Ovary (tissue), 7 donors: ENCODE measurements at regions not wholly inside any gene's neighbourhood (a gene's known extent, or its start where the extent isn't known, plus 50 kb on each side); places are given as distances from the start of the nearest gene placed in this dataset.

Source experiments
- DNase-seq, 5 donors: peaks; one replicate each; pipeline ENCODE4 v3.0.0-alpha.2; 2019 to 2020
- H3K27ac ChIP-seq, 2 donors: fragments of 200-600 bp; one replicate each; pipeline versions ENCODE4 v1.5.1 to v1.8.0; 2019 to 2022
- H3K27me3 ChIP-seq: fragments of 200-600 bp; one replicate; pipeline ENCODE4 v1.8.0; 2022
- H3K36me3 ChIP-seq: fragments of 200-600 bp; sonication (generic); one replicate; pipeline ENCODE4 v1.5.1; 2019
- H3K4me1 ChIP-seq: one replicate; pipeline ENCODE4 v1.8.1; 2013; ENCODE audit warnings: mild to moderate bottlenecking, moderate library complexity; ENCODE audit not compliant: insufficient read depth
- H3K4me3 ChIP-seq: fragments of 200-600 bp; sonication (generic); one replicate; pipeline ENCODE4 v1.5.1; 2017
- H3K9me3 ChIP-seq, 2 donors: fragments of 200-600 bp in 1 of 2; sonication (generic) in 1 of 2; one replicate each; pipeline versions ENCODE4 v1.5.1 to v1.8.1; 2013 to 2019; ENCODE audit warnings: mild to moderate bottlenecking in 1 of 2, moderate library complexity in 1 of 2
- CTCF ChIP-seq, 3 donors: fragments of 450-650 bp in 2 of 3; fragments of 200-600 bp in 1 of 3; IDR thresholded peaks; one replicate each; pipeline versions ENCODE4 v1.5.1 to v1.8.0; 2016 to 2022; ENCODE audit warnings: antibody characterized with exemption in 3 of 3, mild to moderate bottlenecking in 1 of 3
- EP300 ChIP-seq: sonication (generic); formaldehyde crosslinking; IDR thresholded peaks from one replicate; pipeline ENCODE4 v1.6.1; 2017; ENCODE audit warnings: antibody characterized with exemption
- POLR2A ChIP-seq: fragments of 450-650 bp; IDR thresholded peaks from one replicate; pipeline ENCODE4 v1.6.1; 2017; ENCODE audit warnings: antibody characterized with exemption, mild to moderate bottlenecking, moderate library complexity
- WGBS, 3 donors: extraction: QIAGEN DNeasy Blood & Tissue Kit in 1 of 3; methylation state at CpG; one replicate each; pipeline versions ENCODE4 v1.1.5 to v1.1.7; 2013 to 2017; 5-methylcytosine and 5-hydroxymethylcytosine counted together
- intact Hi-C, 4 donors: fragments of 100-400 bp; cut with DNase I; formaldehyde crosslinking; loops; one replicate each; pipeline versions ENCODE4 v1.11.0 to v1.15.1; 2022 to 2023
- donor health status: DM: no; HTN: no; CAD: no; lungs with moderate emphysema.
- donor health status: DM: no; HTN: no; CAD: no.
- donor health status: Bipolar disorder and iron deficiency.
- donor health status: DM: no; HTN: no; CAD: no.
- donor health status: DM: yes; HTN: yes; CAD: no.

DNA sequence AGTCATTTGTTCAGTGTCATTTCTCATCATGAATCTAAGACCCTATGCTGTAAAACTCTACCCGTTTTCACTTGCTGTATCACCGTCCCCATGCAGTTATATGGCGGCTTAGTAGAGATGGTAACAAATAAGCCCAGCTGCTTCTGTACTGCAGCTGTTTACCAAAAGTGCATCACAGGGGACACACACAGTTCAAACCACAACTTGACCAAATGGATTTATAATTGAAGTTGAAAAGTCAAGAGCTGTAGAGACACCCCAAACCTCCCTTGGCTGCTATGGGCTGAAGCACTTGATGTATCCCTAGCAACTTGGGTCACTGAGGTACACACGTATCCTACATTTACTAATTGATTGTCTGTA lies 219.0 kb upstream of the FGF13 start:
- Histone ChIP-seq H3K27me3 (no peaks in the 10 kb centered on the region), H3K36me3 (no peaks in the 10 kb centered on the region), H3K9me3 (no peaks in the 10 kb centered on the region), H3K27ac (no peak overlapping the region), H3K4me3 (no peak overlapping the region), H3K4me1 (no peaks in the 10 kb centered on the region)
- TF ChIP-seq POLR2A (no peak), CTCF (IDR thresholded peaks at IDR 0.05) (no peak), EP300 (no peak)
- WGBS, 3 donors, result 69 to 81% (median 74%) methylated on average over 4 of the region's 4 CpGs
- no peak for DNase-seq
- intact Hi-C loops, result no loop called here

GRCh38 chrX:138929926-138930582 lies 218.5 kb upstream of the FGF13 start:
- TF ChIP-seq POLR2A (no peak), CTCF (IDR thresholded peaks at IDR 0.05) (no peak), EP300 (no peak)
- Histone ChIP-seq H3K4me1 (no peaks in the 10 kb centered on the region), H3K27ac (no peak overlapping the region), H3K4me3 (no peak overlapping the region), H3K27me3 (no peaks in the 10 kb centered on the region), H3K36me3 (no peaks in the 10 kb centered on the region), H3K9me3 (no peaks in the 10 kb centered on the region)
- DNase-seq, result no peak
- WGBS, 3 donors, result 41 to 48% (median 42%) methylated on average over 4 of the region's 4 CpGs
- intact Hi-C loops, result no loop called here

DNA sequence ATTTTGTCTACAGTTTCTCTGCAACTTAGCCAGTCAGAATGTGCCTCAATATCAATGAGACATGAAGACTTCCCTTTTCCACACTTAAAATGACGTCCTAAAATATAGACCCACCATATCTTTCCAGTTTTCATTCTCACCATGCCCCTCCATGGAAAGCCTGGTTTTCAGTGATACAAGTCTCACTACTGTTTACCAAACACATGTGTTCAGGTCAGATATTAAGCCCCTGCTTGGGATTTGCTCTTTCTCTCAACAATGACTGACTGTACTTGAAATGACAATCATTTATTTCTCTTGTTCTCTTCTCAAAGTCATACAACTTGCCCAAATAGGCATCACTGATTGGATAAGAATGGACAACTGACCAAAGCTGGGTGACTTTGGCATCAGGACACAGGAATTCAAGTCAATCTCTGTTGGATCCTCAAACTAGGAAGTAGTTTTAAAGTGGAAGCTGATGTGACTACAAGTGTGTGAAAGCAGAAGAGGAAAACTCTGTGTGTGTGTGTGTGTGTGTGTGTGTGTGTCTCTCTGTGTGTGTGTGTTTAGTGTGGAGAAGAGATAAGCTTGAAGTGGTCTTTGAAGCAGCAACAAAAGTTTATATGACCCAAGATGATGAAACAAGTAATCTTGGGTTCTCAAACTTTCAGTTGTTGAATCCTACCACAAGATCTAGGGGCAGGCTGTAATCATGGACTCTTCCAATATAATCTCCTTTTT lies 217.4 kb upstream of the FGF13 start:
- Histone ChIP-seq H3K36me3 (no peaks in the 10 kb centered on the region), H3K4me3 (no peak overlapping the region), H3K27ac (no peak overlapping the region), H3K9me3 (no peaks in the 10 kb centered on the region), H3K4me1 (no peaks in the 10 kb centered on the region), H3K27me3 (no peaks in the 10 kb centered on the region)
- DNase-seq, result no peak
- WGBS, 3 donors, result 52 to 73% (median 54%) methylated on average over 1 of the region's 1 CpG
- intact Hi-C loops, result no loop called here
- TF ChIP-seq EP300 (no peak), POLR2A (no peak), CTCF (IDR thresholded peaks at IDR 0.05) (no peak)

DNA sequence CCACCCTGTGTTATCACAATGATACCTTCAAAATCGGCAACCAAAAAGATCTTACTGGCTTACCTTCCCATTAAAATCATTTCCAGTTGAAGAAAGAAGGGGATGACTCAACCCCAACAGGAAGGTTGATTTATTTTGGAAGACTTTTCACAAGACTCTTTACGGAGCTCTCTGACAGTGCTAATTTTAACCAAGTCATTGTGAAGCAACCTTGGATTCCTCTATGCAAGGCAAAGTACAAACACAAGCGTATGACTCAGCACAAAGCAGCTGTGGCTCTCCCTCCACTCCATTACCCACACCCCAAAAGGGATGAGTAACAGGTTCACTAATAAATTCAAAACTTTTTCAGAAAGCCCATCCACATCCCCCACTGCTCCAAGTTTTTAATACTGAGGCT lies 213.8 kb upstream of the FGF13 start:
- no peak for DNase-seq

More for the DNA sequence above, 213.8 kb upstream of the FGF13 start:
- WGBS, 3 donors, result 42 to 49% (median 46%) methylated on average over 3 of the region's 3 CpGs
- Histone ChIP-seq H3K4me1 (no peaks in the 10 kb centered on the region), H3K36me3 (no peaks in the 10 kb centered on the region), H3K27me3 (no peaks in the 10 kb centered on the region), H3K4me3 (no peak overlapping the region), H3K9me3 (no peaks in the 10 kb centered on the region), H3K27ac (no peak overlapping the region)
- intact Hi-C loops, result no loop called here
- TF ChIP-seq CTCF (IDR thresholded peaks at IDR 0.05), result no peak
- TF ChIP-seq POLR2A, result no peak
- no peak for TF ChIP-seq EP300
